C4-2B (cell line): ENCODE measurements at regions not wholly inside any gene's neighbourhood (a gene's known extent, or its start where the extent isn't known, plus 50 kb on each side); places are given as distances from the start of the nearest gene placed in this dataset.

ENCODE experiments used
- H3K27ac ChIP-seq: fragments of 450-650 bp; 2 replicates; pipeline ENCODE4 v1.5.1; 2017
- ZFX ChIP-seq: fragments of 450-650 bp; IDR thresholded peaks from 2 replicates; pipeline ENCODE4 v1.6.1; 2017
- TF ChIP-seq, protein P1 (sequence below): fragments of 450-650 bp; conservative IDR thresholded peaks from 2 replicates; pipeline ENCODE4 v1.5.1; 2017; ENCODE audit warnings: mild to moderate bottlenecking

DNA sequence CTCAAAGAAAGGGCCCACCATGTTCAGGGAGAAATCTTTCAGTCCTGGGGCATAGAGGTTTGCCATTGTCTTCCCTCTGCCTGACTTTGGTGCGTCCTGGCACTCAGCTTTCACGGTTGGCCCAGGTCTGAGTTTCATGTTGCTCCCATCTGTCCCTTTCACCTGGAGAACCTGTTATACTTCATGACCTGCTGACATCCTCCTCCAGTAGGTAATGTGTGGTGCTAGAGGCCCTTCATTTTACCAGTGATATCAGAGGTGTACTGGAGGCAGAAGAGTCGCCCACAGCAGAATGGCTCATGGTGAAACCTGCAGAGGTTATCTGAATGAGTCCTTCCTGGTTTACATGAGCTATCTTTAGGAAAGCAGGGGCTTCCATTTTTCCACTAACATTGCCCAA, 128.8 kb upstream of the DLX2 start:
- TF ChIP-seq ZFX = no peak
- TF ChIP-seq, protein P1, sequence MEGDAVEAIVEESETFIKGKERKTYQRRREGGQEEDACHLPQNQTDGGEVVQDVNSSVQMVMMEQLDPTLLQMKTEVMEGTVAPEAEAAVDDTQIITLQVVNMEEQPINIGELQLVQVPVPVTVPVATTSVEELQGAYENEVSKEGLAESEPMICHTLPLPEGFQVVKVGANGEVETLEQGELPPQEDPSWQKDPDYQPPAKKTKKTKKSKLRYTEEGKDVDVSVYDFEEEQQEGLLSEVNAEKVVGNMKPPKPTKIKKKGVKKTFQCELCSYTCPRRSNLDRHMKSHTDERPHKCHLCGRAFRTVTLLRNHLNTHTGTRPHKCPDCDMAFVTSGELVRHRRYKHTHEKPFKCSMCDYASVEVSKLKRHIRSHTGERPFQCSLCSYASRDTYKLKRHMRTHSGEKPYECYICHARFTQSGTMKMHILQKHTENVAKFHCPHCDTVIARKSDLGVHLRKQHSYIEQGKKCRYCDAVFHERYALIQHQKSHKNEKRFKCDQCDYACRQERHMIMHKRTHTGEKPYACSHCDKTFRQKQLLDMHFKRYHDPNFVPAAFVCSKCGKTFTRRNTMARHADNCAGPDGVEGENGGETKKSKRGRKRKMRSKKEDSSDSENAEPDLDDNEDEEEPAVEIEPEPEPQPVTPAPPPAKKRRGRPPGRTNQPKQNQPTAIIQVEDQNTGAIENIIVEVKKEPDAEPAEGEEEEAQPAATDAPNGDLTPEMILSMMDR = no peak
- H3K27ac ChIP-seq = no peak overlapping the region

DNA sequence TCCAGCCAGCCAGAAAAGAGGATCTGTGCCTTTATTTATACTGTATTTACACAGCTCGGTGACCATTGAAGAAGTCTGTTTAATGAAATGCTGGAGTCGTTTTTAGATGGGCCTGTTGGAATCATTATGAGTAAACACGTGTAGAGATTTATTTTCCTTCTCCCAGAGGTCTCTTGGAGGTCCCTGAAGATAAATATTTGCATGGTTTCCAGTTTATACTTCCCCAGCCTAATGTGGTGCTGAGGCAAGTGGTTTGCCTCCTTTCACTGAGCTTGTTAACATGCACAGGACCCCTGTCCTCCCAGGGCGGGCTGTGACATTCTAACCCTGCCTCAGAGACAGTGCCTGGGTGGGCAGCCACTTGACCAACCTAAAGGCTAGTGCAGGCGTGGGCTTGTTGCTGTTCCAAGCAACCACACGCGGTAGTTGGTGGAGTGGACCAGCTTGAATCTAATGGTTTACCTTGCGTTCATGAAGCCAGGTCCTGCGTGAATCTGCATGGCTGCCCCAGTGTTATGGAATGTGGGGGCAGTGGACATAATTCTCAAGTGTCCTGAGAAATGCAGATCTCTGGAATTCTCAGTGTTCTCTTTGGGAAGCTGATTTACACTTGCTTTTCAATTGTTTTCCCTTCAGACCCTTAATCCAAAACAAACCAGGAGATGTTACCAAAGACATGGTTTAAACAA, 130.2 kb upstream of the DLX2 start:
- no peak overlapping the region for H3K27ac ChIP-seq
- TF ChIP-seq ZFX = no peak
- TF ChIP-seq, protein P1 = no peak

DNA sequence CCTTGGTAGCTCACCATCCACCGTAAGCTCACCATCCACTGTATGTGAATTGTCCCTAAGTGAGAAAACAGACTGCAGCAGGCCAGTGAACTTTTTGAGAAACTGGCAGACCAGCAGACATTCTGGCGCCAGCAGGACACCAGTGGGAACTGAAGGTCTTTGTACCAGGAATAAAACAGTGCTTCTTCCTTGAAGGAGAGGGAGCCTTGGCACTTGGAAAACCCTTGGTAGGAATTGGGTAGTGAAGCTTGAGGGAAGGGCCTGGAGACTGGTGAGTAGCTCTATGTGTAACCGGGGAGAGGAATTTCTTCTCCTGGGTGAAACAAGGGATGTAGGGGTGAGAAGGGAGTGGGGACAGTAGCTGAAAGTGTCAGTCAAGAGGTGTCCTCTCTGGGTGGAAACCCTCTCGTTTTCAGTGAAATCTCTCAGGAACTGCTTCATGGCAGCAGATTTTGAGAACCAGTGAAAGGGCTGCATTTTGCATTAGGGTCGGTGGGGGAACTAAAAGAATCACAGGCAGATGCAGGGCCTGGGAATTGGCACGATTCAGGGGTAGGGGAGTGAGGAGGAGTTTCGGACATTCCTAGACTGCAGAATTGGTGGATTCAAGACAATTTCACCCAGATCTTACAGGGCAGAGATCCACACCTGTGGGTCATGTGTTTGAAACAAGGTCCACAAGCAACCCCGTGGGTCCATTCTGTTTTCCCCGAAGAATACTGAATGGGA, 131.5 kb upstream of the DLX2 start:
- H3K27ac ChIP-seq = no peak overlapping the region
- TF ChIP-seq, protein P1 = no peak
- no peak for TF ChIP-seq ZFX

DNA sequence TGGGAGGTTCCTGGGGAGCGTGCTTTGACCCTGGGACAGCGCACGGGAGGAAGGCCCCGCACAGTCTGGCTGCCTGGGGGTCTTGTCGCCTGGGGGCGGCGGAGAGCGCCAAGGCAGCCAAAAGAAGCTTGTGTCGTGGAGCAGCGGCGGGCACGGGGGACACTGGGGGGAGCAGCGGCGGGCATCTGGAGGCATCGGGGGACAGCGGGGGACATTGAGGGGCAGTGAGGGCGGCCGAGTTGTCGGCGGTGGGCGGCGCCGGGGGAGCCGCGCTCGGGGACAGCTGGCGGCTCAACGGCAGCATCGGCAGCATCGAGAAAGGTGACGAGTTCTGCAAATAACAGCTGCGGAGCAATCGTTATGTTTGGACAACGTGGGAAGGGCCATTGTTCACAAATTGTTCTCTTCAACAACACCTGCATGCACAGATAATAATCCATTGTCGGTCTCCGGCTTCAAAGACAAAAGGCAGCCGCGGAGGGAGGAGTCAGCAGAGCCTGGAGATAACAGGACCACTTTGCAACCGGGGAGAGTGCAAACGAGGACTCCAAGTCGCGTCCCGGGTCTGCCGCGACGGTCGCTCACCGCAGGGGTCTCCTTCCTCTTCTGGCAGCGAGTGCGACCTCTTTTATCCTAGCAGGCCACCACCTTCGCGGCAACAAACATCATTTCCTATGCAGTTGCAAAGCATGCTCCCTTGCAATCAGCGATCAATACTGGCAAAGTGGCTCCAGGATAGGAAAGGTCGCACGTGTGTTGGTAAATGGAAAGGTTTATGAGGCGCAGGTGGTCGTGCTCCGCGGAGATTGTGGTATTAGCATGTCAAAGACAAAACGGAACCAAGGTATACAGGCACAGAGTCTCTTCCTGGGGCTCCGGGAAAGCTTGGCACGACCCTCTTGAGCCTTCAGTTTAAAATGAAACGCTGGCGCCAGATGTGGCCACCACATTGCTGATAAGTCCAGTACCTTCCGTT, 132.3 kb upstream of the DLX2 start:
- TF ChIP-seq, protein P1 = no peak
- TF ChIP-seq ZFX = no peak
- no peak overlapping the region for H3K27ac ChIP-seq

DNA sequence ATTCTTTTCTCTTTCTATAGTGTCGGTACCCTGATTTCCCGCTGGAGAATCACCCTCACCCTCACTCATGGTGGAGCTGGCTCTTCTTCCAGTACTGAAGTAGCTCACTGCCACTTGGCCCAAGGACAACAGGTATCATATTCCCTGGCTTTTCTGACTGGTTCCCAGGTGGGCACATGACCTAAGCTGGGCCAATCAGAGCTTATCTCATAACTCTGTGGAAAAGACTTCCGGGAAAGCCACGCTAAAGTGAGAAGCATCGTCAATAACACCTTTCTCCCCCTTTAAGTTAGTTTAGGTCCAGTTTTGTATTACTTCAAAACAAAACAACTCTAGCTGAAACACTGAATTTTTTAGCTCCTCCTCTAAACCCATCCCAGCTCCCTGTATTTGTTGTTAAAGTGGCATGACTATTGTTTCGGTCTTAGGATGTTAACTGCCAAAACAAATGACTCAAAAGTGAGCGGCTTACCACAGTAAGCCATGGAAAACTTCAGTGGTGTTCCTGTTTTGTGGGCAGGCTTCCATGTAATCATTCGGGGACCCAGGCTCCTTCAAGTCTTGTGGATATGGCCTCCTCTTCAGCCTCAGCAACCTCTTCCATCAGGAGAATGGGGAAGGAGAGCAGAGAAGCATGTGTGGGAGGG, 137.4 kb upstream of the DLX2 start:
- no peak for TF ChIP-seq ZFX
- TF ChIP-seq, protein P1 = no peak
- no peak overlapping the region for H3K27ac ChIP-seq

DNA sequence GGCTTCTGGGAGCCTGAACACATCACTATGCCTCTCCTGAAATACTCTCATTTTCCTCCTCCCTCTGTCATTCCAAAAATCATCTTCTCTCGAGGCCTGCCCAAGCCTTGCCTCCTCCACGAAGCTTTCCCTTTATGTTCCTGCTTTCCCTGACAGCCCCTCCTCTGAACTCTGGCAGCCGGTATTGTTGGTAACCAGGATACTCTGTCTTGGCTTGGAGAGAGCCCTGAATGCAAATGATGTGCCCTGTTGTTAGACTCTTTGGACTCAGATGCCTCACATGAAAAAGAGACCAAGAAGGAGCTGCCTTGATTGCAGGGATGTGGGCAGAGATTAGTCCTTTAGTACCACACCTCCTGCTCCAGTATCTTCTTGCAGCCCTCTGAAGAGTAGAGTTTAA, 138.5 kb upstream of the DLX2 start:
- H3K27ac ChIP-seq = no peak overlapping the region

DNA sequence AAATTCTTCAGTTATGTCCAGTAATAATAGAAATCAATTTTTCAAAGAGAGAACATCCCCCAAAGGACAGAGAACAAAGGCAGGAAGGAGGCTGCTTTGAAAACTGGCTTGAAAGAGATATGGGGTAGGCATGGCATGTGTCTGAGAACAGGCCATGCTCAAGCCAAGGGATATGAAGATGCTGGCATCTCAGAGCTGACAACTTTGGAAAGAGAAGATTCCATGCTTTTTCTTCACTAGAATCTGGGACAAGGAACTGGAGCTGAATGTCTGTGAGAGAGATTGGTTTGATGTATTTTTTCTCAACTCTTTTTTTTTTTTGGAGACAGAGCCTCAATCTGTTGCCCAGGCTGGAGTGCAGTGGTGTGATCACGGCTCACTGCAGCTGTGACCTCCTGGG, 139.8 kb upstream of the DLX2 start:
- TF ChIP-seq, protein P1 = no peak
- TF ChIP-seq ZFX = no peak

More for the DNA sequence above, 138.5 kb upstream of the DLX2 start:
- no peak for TF ChIP-seq ZFX

More for the DNA sequence above, 139.8 kb upstream of the DLX2 start:
- H3K27ac ChIP-seq = no peak overlapping the region
